A673 (cell line): ENCODE measurements at regions not wholly inside any gene's neighbourhood (a gene's known extent, or its start where the extent isn't known, plus 50 kb on each side); places are given as distances from the start of the nearest gene placed in this dataset.

Experiments
- BruUV-seq: library from RNA; stranded (reverse); fragments of 400-500 nt; replicated peaks from 2 replicates; lab custom pipeline; 2021; lab: Mats Ljungman, UMichigan
- CTCF ChIA-PET: fragments of 300-600 bp; sonication (Branson Sonifier 250); formaldehyde crosslinking; loops from one replicate; lab custom pipeline; 2022; ENCODE audit warnings: antibody characterized with exemption; lab: Charles Lee
- POLR2A ChIA-PET: fragments of 300-600 bp; sonication (Branson Sonifier 250); formaldehyde crosslinking; loops from one replicate; lab custom pipeline; 2022; ENCODE audit warnings: antibody characterized with exemption; ENCODE audit not compliant: low non-redundant PET; lab: Charles Lee
- DNase-seq: peaks from one replicate; pipeline ENCODE4 v3.0.0-alpha.2; 2015; ENCODE audit warnings: low spot score
- H3K27ac ChIP-seq: fragments of 200-600 bp; sonication (generic); 2 replicates; pipeline ENCODE4 v1.5.1; 2016; ENCODE audit warnings: mixed run types, low read depth, mild to moderate bottlenecking, mixed read lengths, antibody characterized with exemption, low read length; ENCODE audit not compliant: poor library complexity, severe bottlenecking
- H3K27me3 ChIP-seq: fragments of 200-600 bp; sonication (generic); replicated peaks from 2 replicates; pipeline ENCODE4 v1.6.1; 2017; ENCODE audit warnings: mixed run types, low read depth, mild to moderate bottlenecking, mixed read lengths, antibody characterized with exemption, low read length; ENCODE audit not compliant: insufficient read depth, poor library complexity
- H3K36me3 ChIP-seq: fragments of 200-600 bp; sonication (generic); 2 replicates; pipeline ENCODE4 v1.6.1; 2016; ENCODE audit warnings: mixed run types, mild to moderate bottlenecking, mixed read lengths, antibody characterized with exemption, low read length; ENCODE audit not compliant: insufficient read depth, poor library complexity, severe bottlenecking
- H3K4me1 ChIP-seq: fragments of 200-600 bp; sonication (generic); 2 replicates; pipeline ENCODE4 v1.6.1; 2017; ENCODE audit warnings: mixed run types, mild to moderate bottlenecking, mixed read lengths, antibody characterized with exemption, low read length; ENCODE audit not compliant: insufficient read depth, poor library complexity, severe bottlenecking
- H3K4me3 ChIP-seq: fragments of 200-600 bp; sonication (generic); 2 replicates; pipeline ENCODE4 v1.5.1; 2016; ENCODE audit warnings: low read depth, mixed run types, mild to moderate bottlenecking, mixed read lengths, low read length; ENCODE audit not compliant: poor library complexity, severe bottlenecking
- H3K9me3 ChIP-seq: fragments of 200-600 bp; sonication (generic); 2 replicates; pipeline ENCODE4 v1.6.1; 2016; ENCODE audit warnings: mixed run types, low read depth, mild to moderate bottlenecking, mixed read lengths, antibody characterized with exemption, low read length; ENCODE audit not compliant: poor library complexity, severe bottlenecking
- EZH2 ChIP-seq: fragments of 200-600 bp; sonication (generic); IDR thresholded peaks from 2 replicates; pipeline ENCODE4 v1.6.1; 2017; ENCODE audit warnings: borderline replicate concordance, low read depth, mild to moderate bottlenecking, mixed read lengths, antibody characterized with exemption, low read length; ENCODE audit not compliant: poor library complexity, severe bottlenecking
- intact Hi-C: fragments of 100-400 bp; cut with micrococcal nuclease; formaldehyde crosslinking; loops from one replicate; pipeline ENCODE4 v1.10.0; 2022; ENCODE audit not compliant: unreplicated experiment
- TF ChIP-seq, protein P1 (sequence below): fragments of 300-800, 200-600 bp; sonication (generic); conservative IDR thresholded peaks from 2 replicates; pipeline ENCODE4 v1.5.1; 2017; ENCODE audit warnings: low read depth, mild to moderate bottlenecking, antibody characterized with exemption, low read length, moderate library complexity, mixed read lengths

DNA sequence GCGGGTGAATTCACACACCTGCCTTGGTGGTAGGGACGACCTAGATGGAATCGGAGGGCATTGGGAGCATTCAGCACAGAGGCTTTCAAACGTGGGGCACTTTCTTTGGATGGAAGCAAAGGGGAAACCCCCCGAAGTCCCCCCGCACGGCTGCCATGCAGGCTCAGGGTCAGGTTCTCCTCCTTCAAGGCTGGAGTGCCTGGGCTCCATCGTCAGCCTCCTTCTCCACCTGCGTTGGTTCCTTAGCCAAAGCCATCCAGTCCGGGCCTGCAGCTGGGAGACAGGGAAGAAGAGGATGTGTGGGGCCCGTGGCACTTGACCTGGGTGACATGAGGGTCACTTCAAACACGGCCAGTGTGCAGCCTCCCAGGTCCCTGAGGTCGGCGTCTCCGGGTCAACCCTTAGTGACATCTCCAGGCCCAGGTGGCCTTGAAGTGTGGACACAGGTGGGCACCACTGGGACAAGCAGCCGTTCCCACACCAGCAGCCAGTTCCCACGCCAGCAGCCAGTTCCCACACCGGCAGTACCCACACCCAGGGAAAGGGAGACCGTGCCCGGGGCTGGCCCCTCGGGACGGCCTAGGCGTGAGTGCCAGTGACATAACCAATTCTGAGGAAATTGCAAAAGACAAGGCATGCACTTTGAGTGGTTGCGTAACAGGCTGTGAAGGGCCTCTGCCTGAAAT is 116.0 kb downstream of the SOX1 start:
- Histone ChIP-seq H3K4me3 (no peak overlapping the region), H3K9me3 (no peaks in the 10 kb centered on the region), H3K4me1 (no peaks in the 10 kb centered on the region), H3K27ac (no peak overlapping the region), H3K36me3 (no peaks in the 10 kb centered on the region), H3K27me3 (peaks cover 4% of the 10 kb centered on the region)
- DNase-seq = peak; percentile 53
- no TSS peak for BruUV-seq
- TF ChIP-seq, protein P1, sequence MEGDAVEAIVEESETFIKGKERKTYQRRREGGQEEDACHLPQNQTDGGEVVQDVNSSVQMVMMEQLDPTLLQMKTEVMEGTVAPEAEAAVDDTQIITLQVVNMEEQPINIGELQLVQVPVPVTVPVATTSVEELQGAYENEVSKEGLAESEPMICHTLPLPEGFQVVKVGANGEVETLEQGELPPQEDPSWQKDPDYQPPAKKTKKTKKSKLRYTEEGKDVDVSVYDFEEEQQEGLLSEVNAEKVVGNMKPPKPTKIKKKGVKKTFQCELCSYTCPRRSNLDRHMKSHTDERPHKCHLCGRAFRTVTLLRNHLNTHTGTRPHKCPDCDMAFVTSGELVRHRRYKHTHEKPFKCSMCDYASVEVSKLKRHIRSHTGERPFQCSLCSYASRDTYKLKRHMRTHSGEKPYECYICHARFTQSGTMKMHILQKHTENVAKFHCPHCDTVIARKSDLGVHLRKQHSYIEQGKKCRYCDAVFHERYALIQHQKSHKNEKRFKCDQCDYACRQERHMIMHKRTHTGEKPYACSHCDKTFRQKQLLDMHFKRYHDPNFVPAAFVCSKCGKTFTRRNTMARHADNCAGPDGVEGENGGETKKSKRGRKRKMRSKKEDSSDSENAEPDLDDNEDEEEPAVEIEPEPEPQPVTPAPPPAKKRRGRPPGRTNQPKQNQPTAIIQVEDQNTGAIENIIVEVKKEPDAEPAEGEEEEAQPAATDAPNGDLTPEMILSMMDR = no peak
- TF ChIP-seq EZH2 = no peak
- intact Hi-C loops = no loop called here
- CTCF ChIA-PET = no interaction called here
- POLR2A ChIA-PET = no interaction called here

- intact Hi-C loops = no loop called here
- POLR2A ChIA-PET = no interaction called here
- Histone ChIP-seq H3K27ac (no peak overlapping the region), H3K36me3 (no peaks in the 10 kb centered on the region), H3K4me1 (no peaks in the 10 kb centered on the region), H3K9me3 (no peaks in the 10 kb centered on the region), H3K27me3 (no peaks in the 10 kb centered on the region), H3K4me3 (no peak overlapping the region)
- BruUV-seq = no TSS peak
- TF ChIP-seq, protein P1 = no peak
- CTCF ChIA-PET = interaction anchor here (0.5 kb wide), 1 partner anchor 219 kb away, joined by 4 read pairs; no protein-coding TSS in a partner anchor
- DNase-seq = no peak
These were observed 116.7 kb downstream of the SOX1 start for GRCh38 chr13:112183532-112184090.

DNA sequence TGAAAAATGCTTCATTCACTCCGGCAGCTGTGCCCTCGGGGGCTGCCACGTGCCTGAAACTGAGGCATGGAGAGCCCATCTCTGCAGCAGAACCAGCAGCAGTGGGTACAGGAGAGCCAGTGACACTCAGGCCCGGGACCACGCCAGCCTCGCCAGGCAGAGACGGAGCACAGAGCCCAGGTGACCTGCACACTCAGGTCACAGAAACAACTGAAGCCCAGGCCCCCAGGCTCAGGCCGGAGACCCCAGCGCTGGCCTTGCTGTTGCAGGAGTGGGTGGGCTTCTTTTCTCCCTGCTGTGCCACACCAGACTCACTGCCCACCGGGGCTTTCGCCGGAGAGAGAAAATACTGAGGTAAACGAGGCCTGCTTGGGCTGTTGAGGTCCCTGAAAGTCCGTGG is 117.3 kb downstream of the SOX1 start:
- Histone ChIP-seq H3K9me3 (no peaks in the 10 kb centered on the region), H3K27ac (no peak overlapping the region), H3K27me3 (peaks cover 4% of the 10 kb centered on the region), H3K36me3 (no peaks in the 10 kb centered on the region), H3K4me1 (no peaks in the 10 kb centered on the region), H3K4me3 (no peak overlapping the region)
- BruUV-seq = no TSS peak
- POLR2A ChIA-PET = no interaction called here
- no peak for DNase-seq
- TF ChIP-seq, protein P1 = no peak
- no peak for TF ChIP-seq EZH2
- intact Hi-C loops = no loop called here
- CTCF ChIA-PET = no interaction called here
